ENCODE measurements at regions not wholly inside any gene's neighbourhood (a gene's known extent, or its start where the extent isn't known, plus 50 kb on each side); places are given as distances from the start of the nearest gene placed in this dataset.

DNA sequence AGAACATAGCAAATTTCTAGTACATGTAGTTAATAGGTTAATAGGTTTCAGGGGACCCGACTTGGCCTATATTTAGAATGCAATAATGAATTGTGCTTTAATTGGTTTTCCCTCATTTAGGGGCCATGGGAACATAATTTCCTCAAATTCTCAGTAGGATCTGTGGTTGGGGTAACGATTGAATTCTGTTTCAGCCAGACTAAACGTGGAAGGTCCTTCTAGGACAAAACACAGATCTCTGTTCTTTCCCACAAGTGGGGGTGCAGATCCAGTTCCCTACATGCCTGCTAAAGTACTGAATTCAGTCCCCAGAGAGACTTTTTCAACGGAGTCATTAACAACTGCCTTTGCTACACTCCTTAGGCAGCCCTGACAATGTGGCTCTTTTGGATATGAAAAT, 50.7 kb upstream of the AGBL1 start:
- DNase-seq (ENCODE audit: low read depth in 2 of 2, low spot score in 1 of 2) = no peak

Data from stimulated activated CD8-positive, alpha-beta memory T cell treated with anti-CD3 and anti-CD28 coated beads, Interleukin-4, amount 100 ng/mL, for 1 hour (primary cell).